AG04450 (cell line): ENCODE measurements at regions not wholly inside any gene's neighbourhood (a gene's known extent, or its start where the extent isn't known, plus 50 kb on each side); places are given as distances from the start of the nearest gene placed in this dataset.

Experiments used
- CTCF ChIA-PET: fragments of 300-600, 350-600 bp; formaldehyde crosslinking; extraction: SDS; loops from one replicate; lab custom pipeline; 2022; ENCODE audit warnings: antibody characterized with exemption, inconsistent platforms; lab: Charles Lee
- POLR2A ChIA-PET: fragments of 350-600 bp; formaldehyde crosslinking; extraction: SDS; loops from one replicate; lab custom pipeline; 2021; ENCODE audit warnings: antibody characterized with exemption, inconsistent platforms; lab: Yijun Ruan, JAX
- DNase-seq: peaks from one replicate; pipeline ENCODE4 v3.0.0-alpha.2; 2011; ENCODE audit warnings: low read depth, low spot score
- H3K27ac ChIP-seq: one replicate; pipeline ENCODE4 v1.5.1; 2012; ENCODE audit warnings: low read depth, low read length, control low read depth
- H3K27me3 ChIP-seq: one replicate; pipeline ENCODE4 v1.6.0; 2012; ENCODE audit warnings: low read length; ENCODE audit not compliant: control insufficient read depth, insufficient read depth
- H3K4me3 ChIP-seq: 2 replicates; pipeline ENCODE4 v1.5.1; 2011; ENCODE audit warnings: mild to moderate bottlenecking, low read depth, low read length, control low read depth
- H3K9me3 ChIP-seq: 2 replicates; pipeline ENCODE4 v1.5.1; 2012; ENCODE audit warnings: low read length; ENCODE audit not compliant: control insufficient read depth, insufficient read depth
- TF ChIP-seq, protein P1 (sequence below): IDR thresholded peaks from 2 replicates; pipeline ENCODE4 v1.5.1; 2011; ENCODE audit warnings: low read depth, low read length, control low read depth, inconsistent platforms

DNA sequence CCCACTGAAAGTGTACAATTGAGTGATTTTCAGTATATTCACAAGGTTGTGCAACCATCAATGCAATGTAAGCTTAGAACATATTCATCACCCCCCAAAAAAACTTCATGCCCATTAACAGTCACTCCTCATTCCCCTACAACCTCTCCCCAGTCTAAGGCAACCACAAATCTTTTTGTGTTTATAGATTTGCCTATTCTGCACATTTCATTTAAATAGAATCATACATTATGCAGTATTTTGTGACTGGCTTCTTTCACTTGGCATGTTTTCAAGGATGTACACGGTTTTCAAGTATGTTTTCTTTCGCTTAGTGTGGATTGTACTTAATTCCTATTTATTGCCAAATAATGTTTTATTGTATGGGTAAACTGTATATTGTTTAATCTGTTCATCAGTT lies 95.6 kb upstream of the ADRA1D start:
- Histone ChIP-seq H3K4me3 (no peak overlapping the region), H3K27ac (no peak overlapping the region), H3K9me3 (no peaks in the 10 kb centered on the region), H3K27me3 (peaks cover 5% of the 10 kb centered on the region)
- no peak for DNase-seq
- TF ChIP-seq, protein P1, sequence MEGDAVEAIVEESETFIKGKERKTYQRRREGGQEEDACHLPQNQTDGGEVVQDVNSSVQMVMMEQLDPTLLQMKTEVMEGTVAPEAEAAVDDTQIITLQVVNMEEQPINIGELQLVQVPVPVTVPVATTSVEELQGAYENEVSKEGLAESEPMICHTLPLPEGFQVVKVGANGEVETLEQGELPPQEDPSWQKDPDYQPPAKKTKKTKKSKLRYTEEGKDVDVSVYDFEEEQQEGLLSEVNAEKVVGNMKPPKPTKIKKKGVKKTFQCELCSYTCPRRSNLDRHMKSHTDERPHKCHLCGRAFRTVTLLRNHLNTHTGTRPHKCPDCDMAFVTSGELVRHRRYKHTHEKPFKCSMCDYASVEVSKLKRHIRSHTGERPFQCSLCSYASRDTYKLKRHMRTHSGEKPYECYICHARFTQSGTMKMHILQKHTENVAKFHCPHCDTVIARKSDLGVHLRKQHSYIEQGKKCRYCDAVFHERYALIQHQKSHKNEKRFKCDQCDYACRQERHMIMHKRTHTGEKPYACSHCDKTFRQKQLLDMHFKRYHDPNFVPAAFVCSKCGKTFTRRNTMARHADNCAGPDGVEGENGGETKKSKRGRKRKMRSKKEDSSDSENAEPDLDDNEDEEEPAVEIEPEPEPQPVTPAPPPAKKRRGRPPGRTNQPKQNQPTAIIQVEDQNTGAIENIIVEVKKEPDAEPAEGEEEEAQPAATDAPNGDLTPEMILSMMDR: no peak
- ChIA-PET CTCF (no interaction called here), POLR2A (no interaction called here)

- TF ChIP-seq, protein P1: no peak
- Histone ChIP-seq H3K27me3 (peaks cover 6% of the 10 kb centered on the region), H3K9me3 (no peaks in the 10 kb centered on the region), H3K4me3 (no peak overlapping the region), H3K27ac (no peak overlapping the region)
- ChIA-PET CTCF (interaction anchor here (0.6 kb wide), 1 partner anchor 333 kb away, joined by 3 read pairs; no protein-coding TSS in a partner anchor), POLR2A (no interaction called here)
- no peak for DNase-seq
These were observed 93.5 kb upstream of the ADRA1D start for GRCh38 chr20:4342609-4343008.

DNA sequence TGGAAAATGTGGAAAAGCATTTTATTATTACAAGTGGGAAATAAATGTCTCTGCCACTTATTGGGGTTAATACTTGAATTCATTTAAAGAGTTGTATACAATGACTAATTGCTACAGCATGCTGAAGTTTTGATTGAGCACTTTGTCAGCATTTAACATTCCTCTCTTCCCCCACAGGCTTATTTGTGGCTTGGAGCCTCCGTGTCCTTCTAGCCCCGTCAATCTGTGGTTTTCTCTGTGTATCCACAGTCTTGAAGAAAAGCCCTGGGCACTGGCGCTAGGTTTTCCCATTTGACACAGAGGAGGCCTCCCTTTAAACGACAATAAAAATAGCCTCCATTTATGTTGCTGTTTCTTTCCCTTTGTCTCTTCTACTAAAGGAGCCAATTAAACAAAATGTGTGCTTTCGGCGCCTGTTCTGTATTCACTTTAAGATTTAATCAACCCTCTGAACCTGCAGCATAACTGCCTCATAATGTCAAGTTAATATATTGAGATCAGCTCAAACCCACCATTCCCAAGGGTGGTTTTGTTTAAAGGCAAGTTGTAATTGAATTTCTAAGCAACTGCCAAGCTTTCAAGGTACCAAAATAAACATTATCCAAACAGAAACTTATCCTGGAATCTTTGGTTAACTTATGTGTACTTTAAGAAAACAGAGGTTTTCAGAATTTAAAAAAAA lies 92.9 kb upstream of the ADRA1D start:
- no peak overlapping the region for H3K27ac ChIP-seq
- TF ChIP-seq, protein P1: no peak
- DNase-seq: peak; percentile 10
- H3K9me3 ChIP-seq: no peaks in the 10 kb centered on the region
- ChIA-PET CTCF (interaction anchor here (0.6 kb wide), 1 partner anchor 333 kb away, joined by 3 read pairs; no protein-coding TSS in a partner anchor), POLR2A (no interaction called here)
- no peak overlapping the region for H3K4me3 ChIP-seq
- peaks cover 13% of the 10 kb centered on the region for H3K27me3 ChIP-seq

- Histone ChIP-seq H3K27ac (no peak overlapping the region), H3K4me3 (no peak overlapping the region), H3K27me3 (peaks cover 24% of the 10 kb centered on the region), H3K9me3 (no peaks in the 10 kb centered on the region)
- TF ChIP-seq, protein P1: no peak
- POLR2A ChIA-PET: interaction anchor here (0.6 kb wide), 1 partner anchor 501 kb away, joined by 5 read pairs; no protein-coding TSS in a partner anchor
- no peak for DNase-seq
- CTCF ChIA-PET: interaction anchor here (0.9 to 1.0 kb wide), 2 partner anchors 82 to 250 kb away, joined by 3 read pairs; no protein-coding TSS in a partner anchor
These were observed 86.6 kb upstream of the ADRA1D start for GRCh38 chr20:4335722-4336121.

- no peak for DNase-seq
- ChIA-PET CTCF (no interaction called here), POLR2A (no interaction called here)
- no peak overlapping the region for H3K27ac ChIP-seq
- no peak overlapping the region for H3K4me3 ChIP-seq
- peaks cover 17% of the 10 kb centered on the region for H3K27me3 ChIP-seq
- TF ChIP-seq, protein P1: no peak
- H3K9me3 ChIP-seq: no peaks in the 10 kb centered on the region
These were observed 83.2 kb upstream of the ADRA1D start for GRCh38 chr20:4332121-4332860.
